ENCODE measurements at regions not wholly inside any gene's neighbourhood (a gene's known extent, or its start where the extent isn't known, plus 50 kb on each side); places are given as distances from the start of the nearest gene placed in this dataset.

GRCh38 chr18:50509012-50509411 is 50.9 kb upstream of the MAPK4 start:
- POLR2A ChIA-PET (ENCODE audit: partially characterized antibody) = no interaction called here
- Histone ChIP-seq H4K8ac (ENCODE audit: extremely low read depth, insufficient read depth, low read length) (no peak overlapping the region), H3K18ac (ENCODE audit: extremely low read depth, low read length) (no peak overlapping the region), H3K4me3 (ENCODE audit: extremely low read depth in 1 of 4, insufficient read depth in 2 of 4, low read depth in 3 of 4, low read length in 4 of 4) (no peak overlapping the region), H2BK12ac (ENCODE audit: low read depth, low read length) (no peak overlapping the region), H3K56ac (replicated peaks; ENCODE audit: insufficient read length, low read depth, low read length) (no peak overlapping the region), H4K5ac (ENCODE audit: insufficient read length, low read depth, low read length) (no peak overlapping the region), H3K27ac (ENCODE audit: low read depth, low read length) (no peak overlapping the region), H3K79me2 (ENCODE audit: control insufficient read depth in 1 of 2, insufficient read depth in 2 of 2, low read length in 2 of 2) (no peaks in the 10 kb centered on the region), H3K23ac (ENCODE audit: insufficient read length) (no peak overlapping the region), H4K91ac (replicated peaks; ENCODE audit: insufficient read length, low read length) (no peak overlapping the region), H3K4ac (replicated peaks; ENCODE audit: insufficient read length, low read depth, low read length) (no peak overlapping the region), H2BK120ac (replicated peaks; ENCODE audit: low read depth, low read length) (no peak overlapping the region), H2AFZ (ENCODE audit: low read length) (no peak overlapping the region), H3K23me2 (ENCODE audit: low read depth, low read length) (no peaks in the 10 kb centered on the region), H3K4me1 (replicated peaks in 1 of 4; ENCODE audit: control insufficient read depth in 3 of 4, insufficient read depth in 4 of 4, low read length in 3 of 4) (peaks cover 0 to 8% (median 0%) of the 10 kb centered on the region in 4 experiments; a peak in 2 of 7 replicates), H3K9ac (replicated peaks in 1 of 4; ENCODE audit: extremely low read depth in 1 of 4, low read depth in 3 of 4, low read length in 3 of 4) (no peak overlapping the region), H2AK5ac (ENCODE audit: low read depth, low read length) (no peak overlapping the region), H4K20me1 (replicated peaks in 1 of 2; ENCODE audit: control insufficient read depth in 1 of 2, insufficient read depth in 2 of 2, low read length in 2 of 2) (no peaks in the 10 kb centered on the region), H3K36me3 (ENCODE audit: control insufficient read depth in 2 of 4, insufficient read depth in 4 of 4, low read length in 3 of 4) (no peaks in the 10 kb centered on the region), H3K14ac (ENCODE audit: insufficient read length) (no peak overlapping the region), H3K27me3 (replicated peaks in 1 of 4; ENCODE audit: control insufficient read depth in 3 of 4, extremely low read depth in 1 of 4, insufficient read depth in 3 of 4, low read length in 3 of 4) (no peaks in the 10 kb centered on the region), H2BK20ac (ENCODE audit: low read length) (no peak overlapping the region), H3K79me1 (ENCODE audit: low read depth, low read length) (no peaks in the 10 kb centered on the region), H2BK15ac (ENCODE audit: low read length) (no peak overlapping the region), H3K4me2 (ENCODE audit: insufficient read depth in 1 of 2, low read depth in 2 of 2, low read length in 2 of 2) (no peak overlapping the region), H3K9me3 (ENCODE audit: insufficient read depth in 2 of 2, low read depth in 1 of 2, low read length in 1 of 2) (no peaks in the 10 kb centered on the region), H2BK5ac (ENCODE audit: low read depth, low read length) (no peak overlapping the region)
- no peak for FAIRE-seq
- WGBS, 2 experiments (ENCODE audit: extremely low coverage in 1 of 2, insufficient coverage in 1 of 2, insufficient read length in 1 of 2, insufficient replicate concordance in 2 of 2, low coverage in 1 of 2, low lambda C conversion rate in 2 of 2, missing lambda C conversion rate in 1 of 2) = 90% methylated on average over 4 of the region's 4 CpGs; no CpG with 5 or more reads in 1 of the 2 experiments
- CTCF ChIA-PET (ENCODE audit: partially characterized antibody) = interaction anchor here (1.5 to 2.3 kb wide), 6 partner anchors 14 to 160 kb away, joined by 4 to 50 read pairs (median 8); no protein-coding TSS in a partner anchor
- DNase-seq (ENCODE audit: low read depth in 1 of 2, low spot score in 2 of 2) = no peak
- TF ChIP-seq CREB1 (IDR thresholded peaks at IDR 0.05) (no peak), TAF7 (optimal IDR thresholded peaks at IDR 0.05; ENCODE audit: borderline replicate concordance, low read depth, low read length) (no peak), TBP (IDR thresholded peaks at IDR 0.05; ENCODE audit: low read depth, low read length) (no peak), CBX5 (IDR thresholded peaks at IDR 0.05; ENCODE audit: low read depth, low read length) (no peak), HDAC2 (IDR thresholded peaks at IDR 0.05; ENCODE audit: borderline replicate concordance in 1 of 2, low read depth in 2 of 2, low read length in 2 of 2) (no peak), CHD1 (IDR thresholded peaks at IDR 0.05; ENCODE audit: low read depth, low read length) (no peak), KDM4A (IDR thresholded peaks at IDR 0.05; ENCODE audit: low read depth, low read length, severe bottlenecking) (no peak), SUZ12 (IDR thresholded peaks at IDR 0.05; ENCODE audit: low read length) (no peak), TEAD4 (IDR thresholded peaks at IDR 0.05; ENCODE audit: low read depth, low read length) (no peak), POU5F1 (IDR thresholded peaks at IDR 0.05; ENCODE audit: low read depth, low read length) (no peak), SP2 (IDR thresholded peaks at IDR 0.05; ENCODE audit: low read length) (no peak), KDM5A (IDR thresholded peaks at IDR 0.05; ENCODE audit: low read length) (no peak)
- TF ChIP-seq, protein P1, sequence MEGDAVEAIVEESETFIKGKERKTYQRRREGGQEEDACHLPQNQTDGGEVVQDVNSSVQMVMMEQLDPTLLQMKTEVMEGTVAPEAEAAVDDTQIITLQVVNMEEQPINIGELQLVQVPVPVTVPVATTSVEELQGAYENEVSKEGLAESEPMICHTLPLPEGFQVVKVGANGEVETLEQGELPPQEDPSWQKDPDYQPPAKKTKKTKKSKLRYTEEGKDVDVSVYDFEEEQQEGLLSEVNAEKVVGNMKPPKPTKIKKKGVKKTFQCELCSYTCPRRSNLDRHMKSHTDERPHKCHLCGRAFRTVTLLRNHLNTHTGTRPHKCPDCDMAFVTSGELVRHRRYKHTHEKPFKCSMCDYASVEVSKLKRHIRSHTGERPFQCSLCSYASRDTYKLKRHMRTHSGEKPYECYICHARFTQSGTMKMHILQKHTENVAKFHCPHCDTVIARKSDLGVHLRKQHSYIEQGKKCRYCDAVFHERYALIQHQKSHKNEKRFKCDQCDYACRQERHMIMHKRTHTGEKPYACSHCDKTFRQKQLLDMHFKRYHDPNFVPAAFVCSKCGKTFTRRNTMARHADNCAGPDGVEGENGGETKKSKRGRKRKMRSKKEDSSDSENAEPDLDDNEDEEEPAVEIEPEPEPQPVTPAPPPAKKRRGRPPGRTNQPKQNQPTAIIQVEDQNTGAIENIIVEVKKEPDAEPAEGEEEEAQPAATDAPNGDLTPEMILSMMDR (IDR thresholded peaks at IDR 0.05; ENCODE audit: control extremely low read depth in 1 of 3, insufficient read depth in 1 of 3, low read depth in 1 of 3, low read length in 3 of 3) = no peak
